HG03064 (cell line): ENCODE measurements at regions not wholly inside any gene's neighbourhood (a gene's known extent, or its start where the extent isn't known, plus 50 kb on each side); places are given as distances from the start of the nearest gene placed in this dataset.

Experiments
- ATAC-seq: cut with Tn5 transposase; IDR thresholded peaks from one replicate; pipeline ENCODE4 v1.9.1; 2021; ENCODE audit warnings: low read depth; ENCODE audit not compliant: unreplicated experiment

DNA sequence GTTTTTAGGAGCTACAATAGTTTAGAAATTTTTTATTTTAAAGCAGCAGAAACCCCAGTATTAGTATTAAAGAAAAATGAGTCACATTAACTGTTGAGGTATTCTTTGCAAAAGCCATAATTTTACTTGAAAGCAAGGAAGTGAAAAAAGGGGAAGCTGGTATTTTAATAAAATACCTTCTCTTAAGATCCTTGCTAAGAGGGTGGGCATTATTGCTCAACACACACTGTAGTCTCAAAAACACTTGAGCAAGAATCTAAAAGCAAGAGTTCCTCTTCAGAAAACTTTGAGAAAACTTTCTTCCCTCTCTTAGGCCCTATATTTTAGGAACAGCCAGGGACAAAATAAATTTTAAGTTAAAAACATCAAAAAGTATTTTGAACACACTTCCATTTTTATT lies 259.4 kb upstream of the DIAPH2 start:
- no peak for ATAC-seq

DNA sequence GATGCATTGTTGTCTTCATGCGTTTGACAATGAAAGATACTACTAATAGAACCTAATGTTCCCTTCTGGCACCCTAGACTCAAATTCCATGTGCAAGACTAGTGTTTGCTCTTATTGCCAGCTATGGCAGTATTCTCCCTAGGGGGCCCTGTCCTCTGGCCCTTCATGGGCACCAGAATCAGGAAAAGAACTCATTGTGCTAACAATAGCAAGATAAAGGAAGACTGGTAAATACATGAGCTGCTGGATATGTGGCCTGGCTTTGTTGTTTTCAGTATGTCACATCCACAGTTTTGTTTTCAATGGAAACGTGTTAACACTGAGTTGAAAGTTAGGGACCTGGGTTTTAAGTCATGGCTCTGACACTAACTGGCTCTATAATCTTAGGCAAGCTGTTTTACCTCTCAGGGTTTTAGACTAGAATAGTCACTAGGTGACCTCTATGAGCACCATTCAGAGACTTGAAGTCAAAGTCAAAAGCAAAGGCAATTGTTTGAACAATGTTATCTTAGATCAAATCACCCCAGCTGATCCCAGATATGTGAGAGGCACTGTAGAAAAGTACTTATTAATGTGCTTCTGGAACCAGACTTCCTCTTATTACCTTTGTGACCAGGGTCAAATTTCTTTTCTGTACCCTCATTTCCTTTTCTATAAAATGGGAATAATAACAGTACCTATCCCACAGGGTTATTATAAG lies 253.7 kb upstream of the DIAPH2 start:
- no peak for ATAC-seq

- ATAC-seq, result no peak
These were observed 252.0 kb upstream of the DIAPH2 start for GRCh38 chrX:96432647-96433046.

DNA sequence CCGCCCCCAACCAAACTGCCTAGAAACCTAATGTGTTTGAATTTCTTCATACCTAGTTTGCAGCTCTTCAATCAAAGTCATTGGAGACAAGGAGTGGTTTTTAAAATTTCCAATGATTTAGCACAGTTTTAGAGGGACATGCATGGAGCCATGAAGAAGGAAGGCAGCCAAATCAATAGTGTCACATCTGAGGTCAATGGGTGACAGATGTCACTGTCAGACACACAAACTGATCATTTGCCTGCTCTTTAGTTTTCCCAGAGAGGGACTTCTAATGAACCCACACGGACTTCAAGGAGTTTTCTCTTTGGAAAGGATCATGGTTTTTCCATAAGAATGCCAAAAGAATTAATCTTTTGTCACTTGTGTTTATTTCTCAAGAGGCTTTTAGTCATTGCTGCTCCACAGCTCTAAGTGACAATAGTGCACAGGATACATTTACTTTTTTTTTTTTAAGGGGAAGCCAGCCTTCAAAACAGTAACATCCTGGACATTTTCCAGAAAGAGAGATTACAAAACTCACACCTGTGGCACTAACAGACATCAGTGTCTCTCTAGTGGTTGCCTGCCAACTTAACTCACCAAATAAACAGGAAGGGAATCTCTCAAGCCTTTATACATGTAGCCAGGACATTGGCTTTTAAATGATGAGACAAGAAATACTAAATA lies 251.1 kb upstream of the DIAPH2 start:
- no peak for ATAC-seq

DNA sequence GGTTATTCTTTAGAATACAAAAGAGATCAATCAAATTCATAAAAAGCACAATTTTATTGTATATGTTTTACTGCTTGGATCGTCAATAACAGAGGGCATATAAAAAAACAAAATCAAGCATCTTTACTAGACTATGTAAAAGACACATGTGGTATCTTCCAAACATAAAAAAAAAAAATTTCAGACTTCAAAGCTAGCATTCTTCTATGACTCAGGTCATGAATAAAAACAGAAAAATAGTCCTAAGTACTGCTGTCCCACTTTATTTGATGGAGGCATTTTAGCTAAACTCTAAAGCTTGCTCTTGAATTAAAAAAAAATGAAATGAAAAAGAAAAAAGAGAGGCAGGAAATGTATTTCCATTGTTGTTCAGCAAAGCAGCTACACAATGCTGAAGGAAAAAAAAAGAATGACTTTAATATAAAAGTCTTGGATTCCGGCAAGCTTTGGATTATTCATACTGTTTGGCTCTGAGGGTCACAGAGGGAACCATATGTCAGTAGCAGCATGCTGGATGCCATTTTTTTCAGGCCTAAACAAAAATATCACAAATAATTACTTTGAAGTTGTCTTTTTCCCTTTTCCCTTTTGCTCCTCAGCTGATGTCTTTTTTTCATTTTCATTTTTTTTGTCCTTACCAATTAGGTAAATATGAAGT lies 249.1 kb upstream of the DIAPH2 start:
- ATAC-seq, result no peak

DNA sequence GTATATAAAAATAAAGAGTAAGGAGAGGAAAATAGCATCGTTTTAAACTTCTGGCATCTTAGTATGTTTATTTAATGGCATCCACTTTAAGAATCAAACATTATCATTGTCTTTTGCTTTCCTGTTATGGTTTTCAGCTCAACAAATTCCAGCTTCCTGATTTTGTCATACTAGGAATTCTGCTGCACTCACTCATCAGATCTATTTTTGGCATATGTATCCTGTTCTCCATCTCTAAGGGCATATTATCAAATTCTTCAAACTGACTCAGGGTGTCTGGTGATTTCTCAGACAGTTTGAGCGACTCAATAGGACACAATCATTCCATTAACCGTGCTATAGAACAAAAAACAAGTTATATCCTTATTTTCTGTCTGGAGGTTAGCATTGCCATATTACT lies 248.5 kb upstream of the DIAPH2 start:
- ATAC-seq, result no peak

GRCh38 chrX:96438803-96439202 lies 245.8 kb upstream of the DIAPH2 start:
- no peak for ATAC-seq

- ATAC-seq, result no peak
These were observed 243.7 kb upstream of the DIAPH2 start for GRCh38 chrX:96440941-96441340.

DNA sequence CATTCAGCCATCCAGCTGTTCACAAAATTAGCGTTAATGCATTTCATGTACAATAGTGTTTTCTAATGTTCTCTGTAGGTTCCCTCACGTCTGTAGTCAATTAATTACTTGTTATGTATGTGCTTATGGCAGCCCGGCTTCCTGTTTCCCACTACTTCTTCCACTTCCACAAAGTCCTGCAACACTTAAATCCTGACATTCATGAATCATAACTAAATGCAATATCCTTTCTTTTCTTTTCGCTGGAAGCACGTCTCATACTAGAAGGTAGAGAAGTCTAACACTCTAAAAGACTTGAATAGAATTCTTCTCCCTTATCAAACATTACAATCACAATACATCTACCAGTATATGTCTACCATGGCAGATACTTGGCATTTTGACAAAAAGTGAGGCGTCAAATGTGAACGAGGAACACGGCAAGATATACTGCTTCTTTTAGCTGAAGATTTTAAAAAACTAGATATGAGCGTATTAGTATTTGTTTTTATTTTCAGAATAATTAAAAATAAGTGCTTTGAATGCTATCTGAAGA lies 239.0 kb upstream of the DIAPH2 start:
- no peak for ATAC-seq

DNA sequence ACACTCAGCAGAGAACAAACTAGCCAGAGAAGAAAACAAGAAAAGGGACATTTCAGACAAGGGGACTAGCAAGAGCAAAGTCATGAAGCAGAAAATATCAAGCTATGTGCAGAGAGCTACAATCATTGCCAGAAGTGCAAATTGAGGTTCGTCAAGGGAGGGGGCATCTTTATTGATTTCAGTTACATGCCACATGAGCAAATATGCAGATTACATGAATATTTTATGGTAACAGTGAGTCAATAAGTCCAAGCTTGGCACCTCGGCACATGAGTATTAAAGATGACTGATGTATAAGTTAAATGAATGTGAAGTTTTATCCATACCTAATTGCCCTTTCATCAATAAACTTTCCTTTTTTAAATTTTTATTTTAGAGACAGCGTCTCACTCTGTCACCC lies 238.1 kb upstream of the DIAPH2 start:
- ATAC-seq, result no peak

DNA sequence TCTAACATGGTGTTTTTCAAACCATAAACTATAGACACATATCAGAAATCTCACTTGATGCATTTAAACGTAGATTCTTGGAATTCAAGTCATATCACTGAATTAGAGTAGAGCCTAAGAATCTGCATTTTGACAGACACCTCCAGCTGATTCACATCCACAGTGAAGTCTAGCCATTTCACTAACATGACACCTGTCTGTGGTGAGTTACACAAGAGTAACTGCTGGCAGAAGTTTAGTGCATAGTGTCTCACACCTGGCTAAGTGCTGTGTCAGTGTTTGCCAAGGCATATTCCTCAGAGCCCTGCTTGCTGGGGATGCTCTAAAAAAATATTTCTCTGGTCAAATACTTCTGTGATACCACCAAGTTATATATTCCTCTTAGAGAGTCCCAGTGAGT lies 237.5 kb upstream of the DIAPH2 start:
- no peak for ATAC-seq

- no peak for ATAC-seq
These were observed 235.5 kb upstream of the DIAPH2 start for GRCh38 chrX:96449191-96449590.

DNA sequence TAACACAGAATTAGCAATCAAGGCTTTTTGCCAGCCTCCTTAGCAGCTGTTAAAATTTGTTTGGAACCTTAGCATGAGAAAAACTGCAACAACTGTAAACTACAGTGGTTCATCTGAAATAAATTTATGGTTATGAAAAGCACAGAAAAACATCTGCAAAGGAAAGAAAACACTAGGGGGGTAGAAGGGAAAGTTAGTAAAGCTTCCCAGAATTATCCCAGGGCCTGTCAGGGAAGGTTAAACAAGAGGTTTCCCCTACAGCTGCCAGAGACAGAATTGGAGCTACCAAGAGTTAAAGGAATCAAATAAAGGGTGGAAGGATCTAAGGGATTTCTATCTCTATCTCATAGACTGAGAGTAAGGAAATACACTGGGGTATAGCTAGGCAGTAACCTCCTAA lies 234.7 kb upstream of the DIAPH2 start:
- no peak for ATAC-seq

GRCh38 chrX:96453139-96453538 lies 231.5 kb upstream of the DIAPH2 start:
- peak; percentile 88 for ATAC-seq

- ATAC-seq, result no peak
These were observed 229.6 kb upstream of the DIAPH2 start for GRCh38 chrX:96455078-96455477.

DNA sequence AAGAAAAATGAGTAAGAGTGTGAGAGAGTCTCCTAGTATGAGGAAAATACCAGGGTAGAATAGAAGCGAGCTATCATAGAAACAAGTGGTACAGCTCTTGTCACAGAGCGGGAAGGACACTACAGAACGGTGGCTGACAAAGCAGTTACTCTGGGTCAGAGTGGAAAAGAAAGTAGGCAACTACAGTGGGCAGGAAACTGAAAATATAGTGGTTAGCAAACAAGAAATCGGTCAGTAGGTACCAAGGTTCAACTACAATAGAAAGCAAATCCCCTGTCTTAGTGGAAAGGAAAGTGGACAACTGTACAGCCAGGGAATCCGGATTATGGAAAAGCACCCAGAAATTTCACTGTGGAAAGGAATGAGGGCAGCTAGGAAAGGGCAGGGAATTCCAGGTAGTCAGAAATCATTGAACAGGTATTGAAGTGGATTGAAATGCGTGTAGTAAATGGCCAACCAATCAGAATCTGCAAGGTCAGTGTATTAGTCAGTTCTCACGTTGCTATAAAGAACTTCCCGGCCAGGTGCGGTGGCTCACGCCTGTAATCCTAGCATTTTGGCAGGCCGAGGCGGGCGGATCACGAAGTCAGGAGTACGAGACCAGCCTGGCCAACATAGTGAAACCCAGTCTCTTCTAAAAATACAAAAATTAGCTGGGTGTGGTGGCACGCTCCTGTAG lies 219.6 kb upstream of the DIAPH2 start:
- ATAC-seq, result no peak

- ATAC-seq, result no peak
These were observed 210.5 kb upstream of the DIAPH2 start for GRCh38 chrX:96474029-96474740.

DNA sequence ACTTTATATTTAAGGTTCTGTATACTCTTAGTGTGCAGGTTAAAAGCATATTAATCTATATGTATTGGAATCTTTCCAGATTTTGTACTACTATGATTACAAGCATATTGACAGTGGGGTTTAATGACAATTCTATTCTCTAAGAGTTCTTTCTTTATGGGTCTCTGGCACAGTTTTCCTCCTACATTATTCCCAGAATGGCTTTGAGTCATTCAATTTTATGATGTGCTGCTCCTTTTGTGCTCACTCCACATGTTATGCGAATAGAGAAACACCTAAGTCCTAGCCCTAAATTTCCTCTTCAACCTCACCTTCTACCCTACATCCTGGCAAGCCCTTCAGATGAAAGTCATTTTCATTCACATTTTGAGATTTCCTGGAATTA lies 209.9 kb upstream of the DIAPH2 start:
- no peak for ATAC-seq

GRCh38 chrX:96480081-96480480 lies 204.6 kb upstream of the DIAPH2 start:
- ATAC-seq, result no peak

- no peak for ATAC-seq
These were observed 202.8 kb upstream of the DIAPH2 start for GRCh38 chrX:96481831-96482230.
